Liver (tissue), 8 donors: ENCODE measurements at regions not wholly inside any gene's neighbourhood (a gene's known extent, or its start where the extent isn't known, plus 50 kb on each side); places are given as distances from the start of the nearest gene placed in this dataset.

Experiments
- DNase-seq: peaks from one replicate; pipeline ENCODE4 v3.0.0-alpha.2; 2017; ENCODE audit warnings: low spot score
- H3K27ac ChIP-seq, 2 donors: one replicate each; pipeline ENCODE4 v1.7.0; 2013; ENCODE audit warnings: inconsistent platforms in 2 of 2, low read length in 2 of 2, control low read depth in 1 of 2, low read depth in 1 of 2, mild to moderate bottlenecking in 1 of 2
- H3K27me3 ChIP-seq, 4 donors: one replicate each; pipeline versions ENCODE4 v1.6.1 to v1.7.0; 2013; ENCODE audit warnings: low read length in 3 of 4, inconsistent platforms in 1 of 4, mild to moderate bottlenecking in 1 of 4, moderate library complexity in 1 of 4; ENCODE audit not compliant: control insufficient read depth in 4 of 4, insufficient read depth in 4 of 4
- H3K36me3 ChIP-seq, 4 donors: one replicate each; pipeline versions ENCODE4 v1.6.1 to v1.7.0; 2013; ENCODE audit warnings: low read length in 3 of 4, mild to moderate bottlenecking in 3 of 4, low read depth in 1 of 4, moderate library complexity in 1 of 4; ENCODE audit not compliant: control insufficient read depth in 4 of 4, insufficient read depth in 3 of 4
- H3K4me1 ChIP-seq, 4 donors: one replicate each; pipeline versions ENCODE4 v1.6.1 to v1.7.0; 2013; ENCODE audit warnings: low read length in 3 of 4, mild to moderate bottlenecking in 3 of 4, moderate library complexity in 1 of 4; ENCODE audit not compliant: control insufficient read depth in 4 of 4, insufficient read depth in 4 of 4
- H3K4me3 ChIP-seq, 3 donors: one replicate each; pipeline versions ENCODE4 v1.6.1 to v1.7.0; 2013; ENCODE audit warnings: low read length in 3 of 3, control low read depth in 1 of 3, low read depth in 1 of 3, mild to moderate bottlenecking in 1 of 3
- H3K9ac ChIP-seq, 2 donors: one replicate each; pipeline ENCODE4 v1.7.0; 2013; ENCODE audit warnings: low read length in 2 of 2, mild to moderate bottlenecking in 2 of 2, moderate library complexity in 2 of 2, control low read depth in 1 of 2, low read depth in 1 of 2
- H3K9me3 ChIP-seq, 4 donors: one replicate each; pipeline versions ENCODE4 v1.6.1 to v1.7.0; 2013; ENCODE audit warnings: low read length in 3 of 4; ENCODE audit not compliant: control insufficient read depth in 4 of 4
- ATF3 ChIP-seq: IDR thresholded peaks from 2 replicates; pipeline ENCODE4 v1.6.1; 2016; ENCODE audit warnings: antibody characterized with exemption
- CTCF ChIP-seq: fragments of 150-350 bp; IDR thresholded peaks from 2 replicates; pipeline ENCODE4 v1.5.1; 2017; ENCODE audit warnings: improper control_type of control experiment, low read depth, low read length; ENCODE audit not compliant: missing input control
- FOXA1 ChIP-seq: IDR thresholded peaks from 2 replicates; pipeline ENCODE4 v1.6.1; 2016; ENCODE audit warnings: antibody characterized with exemption
- FOXA2 ChIP-seq: IDR thresholded peaks from 2 replicates; pipeline ENCODE4 v1.6.1; 2016; ENCODE audit warnings: antibody characterized with exemption
- GABPA ChIP-seq, 2 donors: IDR thresholded peaks in 1 of 2; conservative IDR thresholded peaks in 1 of 2; 2 replicates each; pipeline ENCODE4 v1.6.1; 2016; ENCODE audit warnings: antibody characterized with exemption in 2 of 2, mild to moderate bottlenecking in 1 of 2, moderate library complexity in 1 of 2
- HNF4A ChIP-seq, 2 donors: conservative IDR thresholded peaks; 2 replicates each; pipeline ENCODE4 v1.6.1; 2016; ENCODE audit warnings: antibody characterized with exemption in 2 of 2, mild to moderate bottlenecking in 2 of 2
- HNF4G ChIP-seq: IDR thresholded peaks from 2 replicates; pipeline ENCODE4 v1.6.1; 2016; ENCODE audit warnings: antibody characterized with exemption
- JUND ChIP-seq, 2 donors: IDR thresholded peaks; 2 replicates each; pipeline ENCODE4 v1.6.1; 2016; ENCODE audit warnings: antibody characterized with exemption in 2 of 2
- MAX ChIP-seq: IDR thresholded peaks from 2 replicates; pipeline ENCODE4 v1.6.1; 2016; ENCODE audit warnings: antibody characterized with exemption
- NR2F2 ChIP-seq: IDR thresholded peaks from 2 replicates; pipeline ENCODE4 v1.6.1; 2016; ENCODE audit warnings: antibody characterized with exemption
- RAD21 ChIP-seq, 2 donors: IDR thresholded peaks; 2 replicates each; pipeline ENCODE4 v1.6.1; 2016; ENCODE audit warnings: antibody characterized with exemption in 2 of 2, mild to moderate bottlenecking in 2 of 2
- REST ChIP-seq: IDR thresholded peaks from 2 replicates; pipeline ENCODE4 v1.6.1; 2016; ENCODE audit warnings: antibody characterized with exemption, mild to moderate bottlenecking
- RXRA ChIP-seq, 2 donors: IDR thresholded peaks; 2 replicates each; pipeline ENCODE4 v1.6.1; 2017 to 2018; ENCODE audit warnings: antibody characterized with exemption in 2 of 2, mild to moderate bottlenecking in 1 of 2
- SP1 ChIP-seq: IDR thresholded peaks from 2 replicates; pipeline ENCODE4 v1.6.1; 2018; ENCODE audit warnings: antibody characterized with exemption, mild to moderate bottlenecking
- TAF1 ChIP-seq: conservative IDR thresholded peaks from 2 replicates; pipeline ENCODE4 v1.6.1; 2016; ENCODE audit warnings: antibody characterized with exemption, mild to moderate bottlenecking
- YY1 ChIP-seq: IDR thresholded peaks from 2 replicates; pipeline ENCODE4 v1.6.1; 2016; ENCODE audit warnings: antibody characterized with exemption, mild to moderate bottlenecking
- ZBTB33 ChIP-seq: IDR thresholded peaks from 2 replicates; pipeline ENCODE4 v1.6.1; 2016; ENCODE audit warnings: antibody characterized with exemption
- WGBS: extraction: QIAGEN DNeasy Blood & Tissue Kit; methylation state at CpG from one replicate; pipeline ENCODE4 v1.1.7; 2013; 5-methylcytosine and 5-hydroxymethylcytosine counted together
- donor health status: healthy.
- donor health status: healthy.
- donor health status: healthy.
- donor health status: healthy.
- donor health status: healthy.

- no peak overlapping the region for H3K9ac ChIP-seq
- WGBS: 64% methylated on average over 5 of the region's 5 CpGs
- H3K4me3 ChIP-seq: no peak overlapping the region
- H3K27me3 ChIP-seq: no peaks in the 10 kb centered on the region
- no peaks in the 10 kb centered on the region for H3K36me3 ChIP-seq
- no peaks in the 10 kb centered on the region for H3K9me3 ChIP-seq
- TF ChIP-seq ZBTB33: no peak
- TF ChIP-seq FOXA1: no peak
- no peak for TF ChIP-seq ATF3
- no peak for TF ChIP-seq CTCF
- no peak for TF ChIP-seq FOXA2
- TF ChIP-seq TAF1: no peak
- TF ChIP-seq MAX: no peak
- TF ChIP-seq YY1: no peak
- TF ChIP-seq RAD21 (IDR thresholded peaks at IDR 0.05): no peak
- no peak for TF ChIP-seq HNF4G
- TF ChIP-seq NR2F2: no peak
- TF ChIP-seq JUND (IDR thresholded peaks at IDR 0.05): no peak
- no peak for DNase-seq
- no peaks in the 10 kb centered on the region for H3K4me1 ChIP-seq
- no peak overlapping the region for H3K27ac ChIP-seq
Observed at GRCh38 chr3:22606461-22606860, 596.7 kb upstream of the UBE2E2 start.

GRCh38 chr3:22606938-22607337 is 596.2 kb upstream of the UBE2E2 start:
- no peak overlapping the region for H3K9ac ChIP-seq
- no peak for DNase-seq
- TF ChIP-seq RXRA (IDR thresholded peaks at IDR 0.05) (no peak), FOXA1 (no peak), JUND (IDR thresholded peaks at IDR 0.05) (no peak), RAD21 (IDR thresholded peaks at IDR 0.05) (no peak), SP1 (no peak), FOXA2 (no peak), CTCF (no peak), TAF1 (no peak), GABPA (IDR thresholded peaks at IDR 0.05 in 1 of 2, conservative IDR thresholded peaks at IDR 0.05 in 1 of 2) (no peak), REST (no peak), ZBTB33 (no peak), HNF4A (conservative IDR thresholded peaks at IDR 0.05) (no peak), YY1 (no peak)
- no peaks in the 10 kb centered on the region for H3K36me3 ChIP-seq
- H3K27ac ChIP-seq: no peak overlapping the region
- no peak overlapping the region for H3K4me3 ChIP-seq
- 73% methylated on average over 3 of the region's 3 CpGs for WGBS
- no peaks in the 10 kb centered on the region for H3K9me3 ChIP-seq
- H3K27me3 ChIP-seq: no peaks in the 10 kb centered on the region
- H3K4me1 ChIP-seq: no peaks in the 10 kb centered on the region
